ENCODE measurements at regions not wholly inside any gene's neighbourhood (a gene's known extent, or its start where the extent isn't known, plus 50 kb on each side); places are given as distances from the start of the nearest gene placed in this dataset.

DNA sequence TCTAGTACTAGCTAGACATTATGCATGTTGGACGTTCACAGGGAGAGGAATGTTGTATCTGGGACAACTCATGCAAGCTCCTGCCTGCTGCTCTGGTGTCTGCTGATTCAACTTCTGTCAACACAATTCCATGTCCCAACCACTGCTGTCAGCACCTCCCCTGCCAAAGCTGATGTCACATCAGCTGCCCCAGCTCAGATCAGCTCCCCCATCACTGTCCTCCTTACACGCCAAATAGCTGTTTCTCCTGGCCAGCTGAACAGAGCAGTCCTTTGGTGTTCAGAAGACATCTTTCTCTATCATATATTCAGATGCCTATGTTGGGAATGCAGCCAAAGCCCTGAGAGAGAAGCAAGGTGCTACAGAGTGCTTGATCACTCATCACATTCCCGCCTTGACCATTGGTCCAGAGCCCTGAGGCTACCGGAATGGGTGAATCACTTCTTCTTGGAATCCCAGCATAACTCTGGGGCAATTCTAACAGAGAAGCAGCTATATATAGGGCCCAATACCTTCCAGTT, 223.3 kb downstream of the SEC61B start:
- H3K4me2 ChIP-seq (ENCODE audit: low read depth, low read length): no peak overlapping the region
- no peaks in the 10 kb centered on the region for H3K36me3 ChIP-seq (replicated peaks in 1 of 2; ENCODE audit: control insufficient read depth in 1 of 2, insufficient read depth in 2 of 2, low read length in 2 of 2)
- ChIA-PET CTCF (ENCODE audit: low intra/inter-chr PET ratio, low total read pairs) (no interaction called here), POLR2A (no interaction called here)
- H3K27ac ChIP-seq (ENCODE audit: extremely low read length, insufficient read depth, low read length): no peak overlapping the region
- H4K20me1 ChIP-seq (ENCODE audit: insufficient read depth, low read length): no peaks in the 10 kb centered on the region
- H3K4me3 ChIP-seq (replicated peaks in 1 of 3; ENCODE audit: insufficient read depth in 1 of 3, low read depth in 2 of 3, low read length in 3 of 3): no peak overlapping the region
- no peak for FAIRE-seq
- TF ChIP-seq ZNF788 (CRISPR knock-in tag; IDR thresholded peaks at IDR 0.05; ENCODE audit: borderline replicate concordance) (no peak), MTA3 (CRISPR knock-in tag; IDR thresholded peaks at IDR 0.05) (no peak), TP53 (CRISPR knock-in tag; conservative IDR thresholded peaks at IDR 0.05) (no peak), ZNF20 (CRISPR knock-in tag; IDR thresholded peaks at IDR 0.05) (no peak), CBX1 (IDR thresholded peaks at IDR 0.05; ENCODE audit: low read depth) (no peak), ZNF121 (CRISPR knock-in tag; IDR thresholded peaks at IDR 0.05) (no peak), PAF1 (CRISPR knock-in tag; IDR thresholded peaks at IDR 0.05) (no peak)
- TF ChIP-seq, protein P1, sequence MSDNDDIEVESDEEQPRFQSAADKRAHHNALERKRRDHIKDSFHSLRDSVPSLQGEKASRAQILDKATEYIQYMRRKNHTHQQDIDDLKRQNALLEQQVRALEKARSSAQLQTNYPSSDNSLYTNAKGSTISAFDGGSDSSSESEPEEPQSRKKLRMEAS (IDR thresholded peaks at IDR 0.05): no peak
- TF ChIP-seq, protein P2, sequence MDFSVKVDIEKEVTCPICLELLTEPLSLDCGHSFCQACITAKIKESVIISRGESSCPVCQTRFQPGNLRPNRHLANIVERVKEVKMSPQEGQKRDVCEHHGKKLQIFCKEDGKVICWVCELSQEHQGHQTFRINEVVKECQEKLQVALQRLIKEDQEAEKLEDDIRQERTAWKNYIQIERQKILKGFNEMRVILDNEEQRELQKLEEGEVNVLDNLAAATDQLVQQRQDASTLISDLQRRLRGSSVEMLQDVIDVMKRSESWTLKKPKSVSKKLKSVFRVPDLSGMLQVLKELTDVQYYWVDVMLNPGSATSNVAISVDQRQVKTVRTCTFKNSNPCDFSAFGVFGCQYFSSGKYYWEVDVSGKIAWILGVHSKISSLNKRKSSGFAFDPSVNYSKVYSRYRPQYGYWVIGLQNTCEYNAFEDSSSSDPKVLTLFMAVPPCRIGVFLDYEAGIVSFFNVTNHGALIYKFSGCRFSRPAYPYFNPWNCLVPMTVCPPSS (IDR thresholded peaks at IDR 0.05): no peak
- in situ Hi-C loops (cut with HindIII; ENCODE audit: extremely low pct_ligation_motif_present, low pct_unique_long_range_greater_than_20kb): no loop called here
- ATAC-seq: no peak
- H3K9me3 ChIP-seq (ENCODE audit: low read length): no peaks in the 10 kb centered on the region
- no peaks in the 10 kb centered on the region for H3K79me2 ChIP-seq (ENCODE audit: insufficient read depth, low read length)
- no peak for DNase-seq (ENCODE audit: low spot score)
- no TSS peak for BruUV-seq (replicated peaks)
- no peaks in the 10 kb centered on the region for H3K4me1 ChIP-seq (ENCODE audit: insufficient read depth, low read length)
- H2AFZ ChIP-seq (ENCODE audit: low read length): no peak overlapping the region
- H3K9ac ChIP-seq (ENCODE audit: insufficient read depth, low read depth, low read length): no peak overlapping the region
- WGBS (ENCODE audit: low lambda C conversion rate): 37% methylated on average over 3 of the region's 4 CpGs
- no peaks in the 10 kb centered on the region for H3K27me3 ChIP-seq (ENCODE audit: control insufficient read depth in 1 of 2, insufficient read depth in 2 of 2, low read length in 2 of 2)
- intact Hi-C loops (cut with micrococcal nuclease; ENCODE audit: unreplicated experiment): no loop called here

DNA sequence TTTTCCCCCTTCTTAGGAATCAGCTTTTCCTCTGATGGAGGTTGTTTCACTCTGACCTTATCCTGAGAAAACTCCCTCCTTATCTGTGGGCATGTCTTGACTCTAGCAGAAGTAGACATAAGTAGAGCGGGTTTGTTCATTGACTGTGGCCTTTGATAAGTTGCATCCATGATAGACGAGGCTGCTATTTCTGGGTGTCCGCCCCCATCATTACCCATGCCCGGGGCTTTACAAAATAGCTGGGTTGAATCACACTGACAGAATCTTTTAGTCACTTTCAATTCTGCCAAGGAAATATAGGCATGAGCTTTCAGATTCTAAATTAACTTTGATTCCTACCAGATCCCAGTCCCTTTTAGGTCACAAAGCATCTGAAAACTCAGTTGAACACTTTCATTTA, 223.8 kb downstream of the SEC61B start:
- H3K9me3 ChIP-seq (ENCODE audit: low read length): no peaks in the 10 kb centered on the region
- WGBS (ENCODE audit: low lambda C conversion rate): 11% methylated on average over 4 of the region's 4 CpGs
- H3K79me2 ChIP-seq (ENCODE audit: insufficient read depth, low read length): no peaks in the 10 kb centered on the region
- DNase-seq (ENCODE audit: low spot score) (no peak), FAIRE-seq (no peak), ATAC-seq (no peak)
- ChIA-PET POLR2A (no interaction called here), CTCF (ENCODE audit: low intra/inter-chr PET ratio, low total read pairs) (no interaction called here)
- no peak overlapping the region for H3K9ac ChIP-seq (ENCODE audit: insufficient read depth, low read depth, low read length)
- no peaks in the 10 kb centered on the region for H3K36me3 ChIP-seq (replicated peaks in 1 of 2; ENCODE audit: control insufficient read depth in 1 of 2, insufficient read depth in 2 of 2, low read length in 2 of 2)
- in situ Hi-C loops (cut with HindIII; ENCODE audit: extremely low pct_ligation_motif_present, low pct_unique_long_range_greater_than_20kb): no loop called here
- no peaks in the 10 kb centered on the region for H3K4me1 ChIP-seq (ENCODE audit: insufficient read depth, low read length)
- intact Hi-C loops (cut with micrococcal nuclease; ENCODE audit: unreplicated experiment): no loop called here
- H2AFZ ChIP-seq (ENCODE audit: low read length): no peak overlapping the region
- no peaks in the 10 kb centered on the region for H3K27me3 ChIP-seq (ENCODE audit: control insufficient read depth in 1 of 2, insufficient read depth in 2 of 2, low read length in 2 of 2)
- H3K27ac ChIP-seq (ENCODE audit: extremely low read length, insufficient read depth, low read length): no peak overlapping the region
- H4K20me1 ChIP-seq (ENCODE audit: insufficient read depth, low read length): no peaks in the 10 kb centered on the region
- no peak overlapping the region for H3K4me3 ChIP-seq (replicated peaks in 1 of 3; ENCODE audit: insufficient read depth in 1 of 3, low read depth in 2 of 3, low read length in 3 of 3)
- no peak overlapping the region for H3K4me2 ChIP-seq (ENCODE audit: low read depth, low read length)
- BruUV-seq (replicated peaks): no TSS peak
- no peak for TF ChIP-seq KLF13 (CRISPR knock-in tag; IDR thresholded peaks at IDR 0.05)
- TF ChIP-seq, protein P3, sequence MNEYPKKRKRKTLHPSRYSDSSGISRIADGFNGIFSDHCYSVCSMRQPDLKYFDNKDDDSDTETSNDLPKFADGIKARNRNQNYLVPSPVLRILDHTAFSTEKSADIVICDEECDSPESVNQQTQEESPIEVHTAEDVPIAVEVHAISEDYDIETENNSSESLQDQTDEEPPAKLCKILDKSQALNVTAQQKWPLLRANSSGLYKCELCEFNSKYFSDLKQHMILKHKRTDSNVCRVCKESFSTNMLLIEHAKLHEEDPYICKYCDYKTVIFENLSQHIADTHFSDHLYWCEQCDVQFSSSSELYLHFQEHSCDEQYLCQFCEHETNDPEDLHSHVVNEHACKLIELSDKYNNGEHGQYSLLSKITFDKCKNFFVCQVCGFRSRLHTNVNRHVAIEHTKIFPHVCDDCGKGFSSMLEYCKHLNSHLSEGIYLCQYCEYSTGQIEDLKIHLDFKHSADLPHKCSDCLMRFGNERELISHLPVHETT (CRISPR knock-in tag; conservative IDR thresholded peaks at IDR 0.05): no peak
- TF ChIP-seq GABPB1 (CRISPR knock-in tag; IDR thresholded peaks at IDR 0.05): no peak
- TF ChIP-seq FOSL2 (CRISPR knock-in tag; IDR thresholded peaks at IDR 0.05): no peak
- no peak for TF ChIP-seq ATF7 (IDR thresholded peaks at IDR 0.05)
- no peak for TF ChIP-seq ATF7 (CRISPR knock-in tag; IDR thresholded peaks at IDR 0.05)
- TF ChIP-seq, protein P4, sequence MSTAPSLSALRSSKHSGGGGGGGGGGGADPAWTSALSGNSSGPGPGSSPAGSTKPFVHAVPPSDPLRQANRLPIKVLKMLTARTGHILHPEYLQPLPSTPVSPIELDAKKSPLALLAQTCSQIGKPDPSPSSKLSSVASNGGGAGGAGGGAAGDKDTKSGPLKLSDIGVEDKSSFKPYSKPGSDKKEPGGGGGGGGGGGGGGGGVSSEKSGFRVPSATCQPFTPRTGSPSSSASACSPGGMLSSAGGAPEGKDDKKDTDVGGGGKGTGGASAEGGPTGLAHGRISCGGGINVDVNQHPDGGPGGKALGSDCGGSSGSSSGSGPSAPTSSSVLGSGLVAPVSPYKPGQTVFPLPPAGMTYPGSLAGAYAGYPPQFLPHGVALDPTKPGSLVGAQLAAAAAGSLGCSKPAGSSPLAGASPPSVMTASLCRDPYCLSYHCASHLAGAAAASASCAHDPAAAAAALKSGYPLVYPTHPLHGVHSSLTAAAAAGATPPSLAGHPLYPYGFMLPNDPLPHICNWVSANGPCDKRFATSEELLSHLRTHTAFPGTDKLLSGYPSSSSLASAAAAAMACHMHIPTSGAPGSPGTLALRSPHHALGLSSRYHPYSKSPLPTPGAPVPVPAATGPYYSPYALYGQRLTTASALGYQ (CRISPR knock-in tag; IDR thresholded peaks at IDR 0.05): no peak
- TF ChIP-seq ZNF878 (CRISPR knock-in tag; IDR thresholded peaks at IDR 0.05): no peak
